Panc1 (cell line): ENCODE measurements at regions not wholly inside any gene's neighbourhood (a gene's known extent, or its start where the extent isn't known, plus 50 kb on each side); places are given as distances from the start of the nearest gene placed in this dataset.

Source experiments
- ATAC-seq: fragments of 200-7000 bp; cut with Tn5 transposase; 2 replicates; pipeline ENCODE4 v1.9.1; 2020; ENCODE audit warnings: mild to moderate bottlenecking, moderate library complexity
- BruUV-seq: library from RNA; stranded (reverse); fragments of 400-500 nt; replicated peaks from 2 replicates; lab custom pipeline; 2021; lab: Mats Ljungman, UMichigan
- CTCF ChIA-PET: fragments of 300-600 bp; sonication (Branson Sonifier 250); formaldehyde crosslinking; loops from one replicate; lab custom pipeline; 2022; ENCODE audit warnings: antibody characterized with exemption; lab: Charles Lee
- POLR2A ChIA-PET: fragments of 300-600 bp; sonication (Branson Sonifier 250); formaldehyde crosslinking; loops from one replicate; lab custom pipeline; 2022; ENCODE audit warnings: antibody characterized with exemption; lab: Charles Lee
- DNase-seq: peaks from one replicate; pipeline ENCODE4 v3.0.0-alpha.2; 2010; ENCODE audit warnings: low read depth, low spot score
- H3K27ac ChIP-seq: 2 replicates; pipeline ENCODE4 v1.5.1; 2011; ENCODE audit warnings: mild to moderate bottlenecking, low read length, inconsistent platforms
- H3K27me3 ChIP-seq: fragments of 200-500 bp; sonication (Bioruptor generic); 2 replicates; pipeline ENCODE4 v1.6.0; 2014; ENCODE audit warnings: low read length, inconsistent platforms; ENCODE audit not compliant: control insufficient read depth, insufficient read depth
- H3K36me3 ChIP-seq: fragments of 200-500 bp; sonication (Bioruptor generic); 2 replicates; pipeline ENCODE4 v1.5.1; 2014; ENCODE audit warnings: inconsistent platforms, mild to moderate bottlenecking, low read length, moderate library complexity; ENCODE audit not compliant: control insufficient read depth, insufficient read depth
- H3K4me1 ChIP-seq: 2 replicates; pipeline ENCODE4 v1.5.1; 2011; ENCODE audit warnings: inconsistent platforms, mild to moderate bottlenecking, low read length, moderate library complexity; ENCODE audit not compliant: control insufficient read depth, insufficient read depth
- H3K4me3 ChIP-seq, 2 experiments: 2 replicates each; pipeline ENCODE4 v1.5.1; 2011 to 2012; ENCODE audit warnings: low read depth in 2 of 2, low read length in 2 of 2, mild to moderate bottlenecking in 2 of 2, inconsistent platforms in 1 of 2, moderate library complexity in 1 of 2
- H3K9me3 ChIP-seq: fragments of 200-500 bp; sonication (Bioruptor generic); 2 replicates; pipeline ENCODE4 v1.5.1; 2014; ENCODE audit warnings: low read depth, mild to moderate bottlenecking, inconsistent platforms, low read length, moderate library complexity; ENCODE audit not compliant: control insufficient read depth, insufficient read depth
- CTCF ChIP-seq: fragments of 450-650 bp; IDR thresholded peaks from 2 replicates; pipeline ENCODE4 v1.5.1; 2017; ENCODE audit warnings: mild to moderate bottlenecking
- POLR2AphosphoS5 ChIP-seq: IDR thresholded peaks from 2 replicates; pipeline ENCODE4 v1.6.1; 2012; ENCODE audit warnings: mild to moderate bottlenecking, low read depth, low read length, moderate library complexity
- REST ChIP-seq, 2 experiments: IDR thresholded peaks; 2 replicates each; pipeline ENCODE4 v1.6.1; 2011 to 2012; ENCODE audit warnings: low read depth in 2 of 2, control low read depth in 1 of 2, low read length in 1 of 2, mild to moderate bottlenecking in 1 of 2, moderate library complexity in 1 of 2; ENCODE audit not compliant: insufficient read depth in 1 of 2
- SIN3A ChIP-seq: IDR thresholded peaks from 2 replicates; pipeline ENCODE4 v1.6.1; 2012; ENCODE audit warnings: low read depth, mild to moderate bottlenecking, low read length, moderate library complexity, borderline replicate concordance; ENCODE audit not compliant: insufficient read depth
- TCF7L2 ChIP-seq: IDR thresholded peaks from 2 replicates; pipeline ENCODE4 v1.6.1; 2011; ENCODE audit warnings: mild to moderate bottlenecking, low read depth, low read length, inconsistent platforms
- in situ Hi-C: cut with HindIII; loops from 2 replicates; pipeline ENCODE4 v1.10.0; 2016; ENCODE audit warnings: low sequenced_read_pairs, low pct_unique_long_range_greater_than_20kb
- intact Hi-C: fragments of 100-400 bp; cut with micrococcal nuclease; formaldehyde crosslinking; loops from one replicate; pipeline ENCODE4 v1.10.0; 2022; ENCODE audit not compliant: unreplicated experiment

- intact Hi-C loops: no loop called here
- Histone ChIP-seq H3K4me3 (no peak overlapping the region), H3K27me3 (no peaks in the 10 kb centered on the region), H3K27ac (no peak overlapping the region), H3K9me3 (no peaks in the 10 kb centered on the region), H3K36me3 (no peaks in the 10 kb centered on the region), H3K4me1 (no peaks in the 10 kb centered on the region)
- no peak for DNase-seq
- TF ChIP-seq POLR2AphosphoS5: no peak
- no peak for TF ChIP-seq TCF7L2
- TF ChIP-seq CTCF: no peak
- TF ChIP-seq SIN3A: no peak
- TF ChIP-seq REST (IDR thresholded peaks at IDR 0.05; ENCODE audit: insufficient read depth in 1 of 2, low read depth in 2 of 2, low read length in 1 of 2): no peak
- no peak for ATAC-seq
- CTCF ChIA-PET: no interaction called here
- POLR2A ChIA-PET: no interaction called here
- no TSS peak for BruUV-seq
- in situ Hi-C loops: no loop called here
These were observed 145.4 kb upstream of the HAND2 start for GRCh38 chr4:173675446-173675845.

GRCh38 chr4:173669460-173670179 is 139.6 kb upstream of the HAND2 start:
- in situ Hi-C loops: no loop called here
- Histone ChIP-seq H3K4me3 (no peak overlapping the region), H3K36me3 (no peaks in the 10 kb centered on the region), H3K27me3 (no peaks in the 10 kb centered on the region), H3K9me3 (no peaks in the 10 kb centered on the region), H3K27ac (no peak overlapping the region), H3K4me1 (no peaks in the 10 kb centered on the region)
- CTCF ChIA-PET: no interaction called here
- intact Hi-C loops: no loop called here
- ATAC-seq (no peak), DNase-seq (no peak)
- no TSS peak for BruUV-seq
- POLR2A ChIA-PET: no interaction called here
- TF ChIP-seq CTCF (no peak), SIN3A (no peak), POLR2AphosphoS5 (no peak), REST (IDR thresholded peaks at IDR 0.05; ENCODE audit: insufficient read depth in 1 of 2, low read depth in 2 of 2, low read length in 1 of 2) (no peak), TCF7L2 (no peak)
